Karpas-422 (cell line): ENCODE measurements at regions not wholly inside any gene's neighbourhood (a gene's known extent, or its start where the extent isn't known, plus 50 kb on each side); places are given as distances from the start of the nearest gene placed in this dataset.

ENCODE experiments used
- DNase-seq: peaks from one replicate; pipeline ENCODE4 v3.0.0-alpha.2; 2015
- H2AFZ ChIP-seq: fragments of 200-600 bp; sonication (generic); 2 replicates; pipeline ENCODE4 v1.6.1; 2014; ENCODE audit warnings: antibody characterized with exemption, low read length, mixed read lengths
- H3K27ac ChIP-seq: fragments of 200-600 bp; sonication (generic); 2 replicates; pipeline ENCODE4 v1.5.1; 2014; ENCODE audit warnings: mild to moderate bottlenecking, low read length, moderate library complexity
- H3K27me3 ChIP-seq: fragments of 200-600 bp; sonication (generic); 2 replicates; pipeline ENCODE4 v1.6.1; 2014; ENCODE audit warnings: low read length, mixed read lengths
- H3K36me3 ChIP-seq: fragments of 200-600 bp; sonication (generic); 2 replicates; pipeline ENCODE4 v1.6.1; 2014; ENCODE audit warnings: low read length, mixed read lengths; ENCODE audit not compliant: insufficient read depth
- H3K4me1 ChIP-seq: fragments of 200-600 bp; sonication (generic); 2 replicates; pipeline ENCODE4 v1.6.1; 2014; ENCODE audit warnings: mild to moderate bottlenecking, low read length, mixed read lengths
- H3K4me2 ChIP-seq: fragments of 200-600 bp; sonication (generic); 2 replicates; pipeline ENCODE4 v1.6.1; 2014; ENCODE audit warnings: low read length, low read depth, mild to moderate bottlenecking; ENCODE audit not compliant: poor library complexity, severe bottlenecking
- H3K4me3 ChIP-seq: fragments of 200-600 bp; sonication (generic); 2 replicates; pipeline ENCODE4 v1.5.1; 2014; ENCODE audit warnings: mild to moderate bottlenecking, antibody characterized with exemption, low read length, mixed read lengths
- H3K79me2 ChIP-seq: fragments of 200-600 bp; sonication (generic); 2 replicates; pipeline ENCODE4 v1.6.1; 2014; ENCODE audit warnings: mild to moderate bottlenecking, low read length, mixed read lengths
- H3K9ac ChIP-seq: fragments of 200-600 bp; sonication (generic); 2 replicates; pipeline ENCODE4 v1.6.0; 2014; ENCODE audit warnings: low read length
- H3K9me2 ChIP-seq: fragments of 200-600 bp; sonication (generic), shearing (Covaris generic); replicated peaks from 2 replicates; pipeline ENCODE4 v1.6.0; 2014; ENCODE audit warnings: mild to moderate bottlenecking, low read length, moderate library complexity; ENCODE audit not compliant: insufficient read depth
- H3K9me3 ChIP-seq: fragments of 300-700, 200-600 bp; sonication (generic); 2 replicates; pipeline ENCODE4 v1.6.1; 2014; ENCODE audit warnings: low read length, mixed read lengths
- H4K20me1 ChIP-seq: fragments of 200-600 bp; sonication (generic); 2 replicates; pipeline ENCODE4 v1.6.1; 2014; ENCODE audit warnings: mild to moderate bottlenecking, antibody characterized with exemption, low read length, low read depth; ENCODE audit not compliant: insufficient read depth

GRCh38 chr2:121059651-121060649, 225.1 kb downstream of the TFCP2L1 start:
- H3K9me2 ChIP-seq: no peaks in the 10 kb centered on the region
- no peaks in the 10 kb centered on the region for H3K79me2 ChIP-seq
- DNase-seq: no peak
- H3K9me3 ChIP-seq: no peaks in the 10 kb centered on the region
- no peaks in the 10 kb centered on the region; the same call in 1 of the 2 replicates for H3K4me1 ChIP-seq
- no peak overlapping the region for H3K27ac ChIP-seq
- H3K4me3 ChIP-seq: no peak overlapping the region
- H3K9ac ChIP-seq: no peak overlapping the region
- H2AFZ ChIP-seq: no peak overlapping the region
- H3K4me2 ChIP-seq: no peak overlapping the region
- no peaks in the 10 kb centered on the region for H3K36me3 ChIP-seq
- H3K27me3 ChIP-seq: no peaks in the 10 kb centered on the region
- H4K20me1 ChIP-seq: no peaks in the 10 kb centered on the region

GRCh38 chr2:121061633-121062032, 223.4 kb downstream of the TFCP2L1 start:
- no peaks in the 10 kb centered on the region for H3K79me2 ChIP-seq
- no peak overlapping the region for H3K4me2 ChIP-seq
- no peaks in the 10 kb centered on the region; the same call in 1 of the 2 replicates for H3K4me1 ChIP-seq
- H3K4me3 ChIP-seq: no peak overlapping the region
- no peak for DNase-seq
- H4K20me1 ChIP-seq: no peaks in the 10 kb centered on the region
- no peaks in the 10 kb centered on the region for H3K9me2 ChIP-seq
- H3K9me3 ChIP-seq: no peaks in the 10 kb centered on the region
- H3K27ac ChIP-seq: no peak overlapping the region
- no peaks in the 10 kb centered on the region for H3K27me3 ChIP-seq
- H3K36me3 ChIP-seq: no peaks in the 10 kb centered on the region
- no peak overlapping the region for H3K9ac ChIP-seq
- H2AFZ ChIP-seq: no peak overlapping the region

GRCh38 chr2:121063471-121063870, 221.5 kb downstream of the TFCP2L1 start:
- no peaks in the 10 kb centered on the region for H3K9me2 ChIP-seq
- H4K20me1 ChIP-seq: no peaks in the 10 kb centered on the region

GRCh38 chr2:121064186-121064585, 220.8 kb downstream of the TFCP2L1 start:
- no peak overlapping the region for H2AFZ ChIP-seq
- H3K9me3 ChIP-seq: no peaks in the 10 kb centered on the region
- H3K79me2 ChIP-seq: no peaks in the 10 kb centered on the region
- H3K36me3 ChIP-seq: no peaks in the 10 kb centered on the region
- no peaks in the 10 kb centered on the region for H3K27me3 ChIP-seq
- H3K9ac ChIP-seq: no peak overlapping the region
- H3K27ac ChIP-seq: no peak overlapping the region
- no peak for DNase-seq
- no peaks in the 10 kb centered on the region for H3K4me1 ChIP-seq
- no peaks in the 10 kb centered on the region for H4K20me1 ChIP-seq
- H3K9me2 ChIP-seq: no peaks in the 10 kb centered on the region
- no peak overlapping the region for H3K4me2 ChIP-seq
- H3K4me3 ChIP-seq: no peak overlapping the region

More at GRCh38 chr2:121063471-121063870, 221.5 kb downstream of the TFCP2L1 start:
- Histone ChIP-seq H3K36me3 (no peaks in the 10 kb centered on the region), H3K4me2 (no peak overlapping the region), H2AFZ (no peak overlapping the region), H3K27ac (no peak overlapping the region), H3K27me3 (no peaks in the 10 kb centered on the region), H3K4me1 (no peaks in the 10 kb centered on the region; the same call in 1 of the 2 replicates), H3K9me3 (no peaks in the 10 kb centered on the region), H3K4me3 (no peak overlapping the region), H3K9ac (no peak overlapping the region), H3K79me2 (no peaks in the 10 kb centered on the region)
- DNase-seq: no peak

GRCh38 chr2:121065239-121065638, 219.8 kb downstream of the TFCP2L1 start:
- Histone ChIP-seq H3K9me2 (no peaks in the 10 kb centered on the region), H3K4me2 (no peak overlapping the region), H3K4me3 (no peak overlapping the region), H4K20me1 (no peaks in the 10 kb centered on the region), H3K9me3 (no peaks in the 10 kb centered on the region), H3K27ac (no peak overlapping the region), H3K79me2 (no peaks in the 10 kb centered on the region), H3K36me3 (no peaks in the 10 kb centered on the region), H2AFZ (no peak overlapping the region), H3K27me3 (no peaks in the 10 kb centered on the region), H3K9ac (no peak overlapping the region), H3K4me1 (no peaks in the 10 kb centered on the region)
- no peak for DNase-seq

- no peak overlapping the region for H3K4me2 ChIP-seq
- no peaks in the 10 kb centered on the region for H3K27me3 ChIP-seq
- H3K9ac ChIP-seq: no peak overlapping the region
- H2AFZ ChIP-seq: no peak overlapping the region
- H3K27ac ChIP-seq: no peak overlapping the region
- no peaks in the 10 kb centered on the region for H3K36me3 ChIP-seq
- H3K9me2 ChIP-seq: no peaks in the 10 kb centered on the region
- H3K79me2 ChIP-seq: no peaks in the 10 kb centered on the region
- no peaks in the 10 kb centered on the region for H3K9me3 ChIP-seq
- no peak overlapping the region for H3K4me3 ChIP-seq
- no peak for DNase-seq
- no peaks in the 10 kb centered on the region for H3K4me1 ChIP-seq
- H4K20me1 ChIP-seq: no peaks in the 10 kb centered on the region
Observed at GRCh38 chr2:121066526-121066925, 218.5 kb downstream of the TFCP2L1 start.

GRCh38 chr2:121068851-121069250, 216.2 kb downstream of the TFCP2L1 start:
- no peak overlapping the region for H3K4me3 ChIP-seq
- H3K9me2 ChIP-seq: no peaks in the 10 kb centered on the region
- H3K4me1 ChIP-seq: no peaks in the 10 kb centered on the region
- H3K9me3 ChIP-seq: no peaks in the 10 kb centered on the region
- no peak overlapping the region for H3K27ac ChIP-seq
- no peak for DNase-seq
- H3K79me2 ChIP-seq: no peaks in the 10 kb centered on the region
- H3K36me3 ChIP-seq: no peaks in the 10 kb centered on the region
- no peak overlapping the region for H3K9ac ChIP-seq
- H2AFZ ChIP-seq: no peak overlapping the region
- no peaks in the 10 kb centered on the region for H4K20me1 ChIP-seq
- H3K4me2 ChIP-seq: no peak overlapping the region
- no peaks in the 10 kb centered on the region for H3K27me3 ChIP-seq

- Histone ChIP-seq H2AFZ (no peak overlapping the region), H3K4me3 (no peak overlapping the region), H3K36me3 (no peaks in the 10 kb centered on the region), H3K27ac (no peak overlapping the region), H3K27me3 (no peaks in the 10 kb centered on the region), H3K9me2 (no peaks in the 10 kb centered on the region), H3K4me2 (no peak overlapping the region), H3K4me1 (no peaks in the 10 kb centered on the region), H4K20me1 (no peaks in the 10 kb centered on the region), H3K9me3 (no peaks in the 10 kb centered on the region), H3K79me2 (no peaks in the 10 kb centered on the region), H3K9ac (no peak overlapping the region)
- DNase-seq: no peak
Observed at GRCh38 chr2:121069434-121069969, 215.5 kb downstream of the TFCP2L1 start.
